ENCODE measurements at regions not wholly inside any gene's neighbourhood (a gene's known extent, or its start where the extent isn't known, plus 50 kb on each side); places are given as distances from the start of the nearest gene placed in this dataset.

GRCh38 chr11:104225047-104225446, 61.1 kb upstream of the PDGFD start:
- Mint-ChIP-seq H3K27ac (no peak overlapping the region), H3K36me3 (no peaks in the 10 kb centered on the region), H3K4me1 (peaks cover 0 to 2% (median 0%) of the 10 kb centered on the region in 4 donors), H3K4me3 (no peak overlapping the region), H3K9me3 (peaks cover 0 to 10% (median 3%) of the 10 kb centered on the region in 9 donors), H3K27me3 (peaks cover 0 to 3% (median 1%) of the 10 kb centered on the region in 5 donors)
- DNase-seq (no peak), ATAC-seq (no peak)
- POLR2A ChIA-PET, result no interaction called here

- DNase-seq (no peak), ATAC-seq (no peak)
- Mint-ChIP-seq H3K9me3 (peaks cover 0 to 13% (median 5%) of the 10 kb centered on the region in 9 donors), H3K36me3 (no peaks in the 10 kb centered on the region), H3K27ac (no peak overlapping the region), H3K27me3 (peaks cover 0 to 3% (median 2%) of the 10 kb centered on the region in 5 donors), H3K4me1 (peaks cover 0 to 2% (median 0%) of the 10 kb centered on the region in 4 donors), H3K4me3 (no peak overlapping the region)
- POLR2A ChIA-PET, result no interaction called here
These were observed 58.5 kb upstream of the PDGFD start for GRCh38 chr11:104222464-104222863.

- H3K27ac Mint-ChIP-seq, result no peak overlapping the region
- H3K4me3 Mint-ChIP-seq, result no peak overlapping the region
- H3K27me3 Mint-ChIP-seq, result peaks cover 0 to 3% (median 2%) of the 10 kb centered on the region in 5 donors
- POLR2A ChIA-PET, result no interaction called here
- no peaks in the 10 kb centered on the region for H3K36me3 Mint-ChIP-seq
- peaks cover 0 to 2% (median 0%) of the 10 kb centered on the region in 4 donors for H3K4me1 Mint-ChIP-seq
- H3K9me3 Mint-ChIP-seq, result peaks cover 1 to 23% (median 5%) of the 10 kb centered on the region in 9 donors
- DNase-seq, result no peak
- ATAC-seq, result no peak
These were observed 57.5 kb upstream of the PDGFD start for GRCh38 chr11:104221455-104221854.

GRCh38 chr11:104219096-104219495, 55.1 kb upstream of the PDGFD start:
- no peak overlapping the region for H3K4me3 Mint-ChIP-seq
- DNase-seq (no peak), ATAC-seq (no peak)
- peaks cover 0 to 3% (median 2%) of the 10 kb centered on the region in 5 donors for H3K27me3 Mint-ChIP-seq
- peaks cover 0 to 2% (median 0%) of the 10 kb centered on the region in 4 donors for H3K4me1 Mint-ChIP-seq
- POLR2A ChIA-PET, result no interaction called here
- H3K27ac Mint-ChIP-seq, result no peak overlapping the region
- H3K36me3 Mint-ChIP-seq, result no peaks in the 10 kb centered on the region
- peaks cover 3 to 28% (median 17%) of the 10 kb centered on the region in 9 donors for H3K9me3 Mint-ChIP-seq

- peaks cover 4 to 29% (median 22%) of the 10 kb centered on the region in 9 donors for H3K9me3 Mint-ChIP-seq
- POLR2A ChIA-PET, result no interaction called here
- H3K27me3 Mint-ChIP-seq, result peaks cover 0 to 5% (median 0%) of the 10 kb centered on the region in 5 donors
- no peak overlapping the region for H3K27ac Mint-ChIP-seq
- no peaks in the 10 kb centered on the region for H3K36me3 Mint-ChIP-seq
- no peak overlapping the region for H3K4me3 Mint-ChIP-seq
- no peaks in the 10 kb centered on the region for H3K4me1 Mint-ChIP-seq
- DNase-seq (no peak), ATAC-seq (no peak)
These were observed 50.6 kb upstream of the PDGFD start for GRCh38 chr11:104214517-104214916.

Small RNAs in the stretch of these regions (microRNA-seq; reads per million reads assigned to microRNA genes)
- 1.4 reads per million for gene MIR7641-1 (ENCODE audit: borderline microRNAs expressed)
